ENCODE measurements at regions not wholly inside any gene's neighbourhood (a gene's known extent, or its start where the extent isn't known, plus 50 kb on each side); places are given as distances from the start of the nearest gene placed in this dataset.

- Histone ChIP-seq H3K4me1 (ENCODE audit: control insufficient read depth in 1 of 2, low read depth in 2 of 2) (no peaks in the 10 kb centered on the region), H3K9me3 (peaks cover 3% of the 10 kb centered on the region), H3K36me3 (no peaks in the 10 kb centered on the region), H3K27me3 (replicated peaks; ENCODE audit: insufficient read depth) (no peaks in the 10 kb centered on the region), H3K4me3 (no peak overlapping the region), H3K27ac (no peak overlapping the region)
- TF ChIP-seq CTCF (IDR thresholded peaks at IDR 0.05): no peak
- ATAC-seq (ENCODE audit: insufficient number of reproducible peaks, low FRiP score, low read depth) (no peak), DNase-seq (ENCODE audit: low spot score) (no peak)
These were observed 64.3 kb upstream of the VANGL1 start for GRCh38 chr1:115577513-115577912.

GRCh38 chr1:115575661-115576060 lies 66.1 kb upstream of the VANGL1 start:
- H3K4me3 ChIP-seq: no peak overlapping the region
- H3K36me3 ChIP-seq: no peaks in the 10 kb centered on the region
- peaks cover 3% of the 10 kb centered on the region for H3K9me3 ChIP-seq
- no peak for ATAC-seq (ENCODE audit: insufficient number of reproducible peaks, low FRiP score, low read depth)
- H3K27me3 ChIP-seq (replicated peaks; ENCODE audit: insufficient read depth): no peaks in the 10 kb centered on the region
- no peak for TF ChIP-seq CTCF (IDR thresholded peaks at IDR 0.05)
- H3K27ac ChIP-seq: no peak overlapping the region
- H3K4me1 ChIP-seq (ENCODE audit: control insufficient read depth in 1 of 2, low read depth in 2 of 2): no peaks in the 10 kb centered on the region
- DNase-seq (ENCODE audit: low spot score): no peak

GRCh38 chr1:115572710-115573109 lies 69.1 kb upstream of the VANGL1 start:
- Histone ChIP-seq H3K4me1 (ENCODE audit: control insufficient read depth in 1 of 2, low read depth in 2 of 2) (no peaks in the 10 kb centered on the region), H3K9me3 (peaks cover 5% of the 10 kb centered on the region), H3K36me3 (no peaks in the 10 kb centered on the region), H3K27ac (no peak overlapping the region), H3K4me3 (no peak overlapping the region), H3K27me3 (replicated peaks; ENCODE audit: insufficient read depth) (no peaks in the 10 kb centered on the region)
- TF ChIP-seq CTCF (IDR thresholded peaks at IDR 0.05): no peak
- ATAC-seq (ENCODE audit: insufficient number of reproducible peaks, low FRiP score, low read depth): no peak
- no peak for DNase-seq (ENCODE audit: low spot score)

- no peaks in the 10 kb centered on the region for H3K27me3 ChIP-seq (replicated peaks; ENCODE audit: insufficient read depth)
- H3K4me3 ChIP-seq: no peak overlapping the region
- DNase-seq (ENCODE audit: low spot score) (no peak), ATAC-seq (ENCODE audit: insufficient number of reproducible peaks, low FRiP score, low read depth) (no peak)
- H3K9me3 ChIP-seq: peaks cover 6% of the 10 kb centered on the region
- no peak for TF ChIP-seq CTCF (IDR thresholded peaks at IDR 0.05)
- no peak overlapping the region for H3K27ac ChIP-seq
- no peaks in the 10 kb centered on the region for H3K36me3 ChIP-seq
- H3K4me1 ChIP-seq (ENCODE audit: control insufficient read depth in 1 of 2, low read depth in 2 of 2): no peaks in the 10 kb centered on the region
These were observed 74.3 kb upstream of the VANGL1 start for GRCh38 chr1:115567431-115567830.

GRCh38 chr1:115565791-115566190 lies 76.0 kb upstream of the VANGL1 start:
- H3K4me1 ChIP-seq (ENCODE audit: control insufficient read depth in 1 of 2, low read depth in 2 of 2): no peaks in the 10 kb centered on the region
- H3K36me3 ChIP-seq: no peaks in the 10 kb centered on the region
- ATAC-seq (ENCODE audit: insufficient number of reproducible peaks, low FRiP score, low read depth) (no peak), DNase-seq (ENCODE audit: low spot score) (no peak)
- H3K27me3 ChIP-seq (replicated peaks; ENCODE audit: insufficient read depth): no peaks in the 10 kb centered on the region
- no peak overlapping the region for H3K4me3 ChIP-seq
- peaks cover 6% of the 10 kb centered on the region for H3K9me3 ChIP-seq
- no peak for TF ChIP-seq CTCF (IDR thresholded peaks at IDR 0.05)
- no peak overlapping the region for H3K27ac ChIP-seq

Data from thoracic aorta (tissue), 2 donors.